Vagina (tissue), 2 donors: ENCODE measurements at regions not wholly inside any gene's neighbourhood (a gene's known extent, or its start where the extent isn't known, plus 50 kb on each side); places are given as distances from the start of the nearest gene placed in this dataset.

Experiments used
- DNase-seq, 2 donors: peaks; one replicate each; pipeline ENCODE4 v3.0.0-alpha.2; 2017; ENCODE audit errors: extremely low spot score in 2 of 2
- H3K27ac ChIP-seq: fragments of 200-600 bp; sonication (generic); one replicate; pipeline ENCODE4 v1.5.1; 2019
- H3K27me3 ChIP-seq: fragments of 200-600 bp; sonication (generic); one replicate; pipeline ENCODE4 v1.5.1; 2019
- H3K36me3 ChIP-seq, 2 donors: fragments of 200-600 bp; sonication (generic); one replicate each; pipeline ENCODE4 v1.5.1; 2017 to 2019
- H3K4me1 ChIP-seq: fragments of 200-600 bp; sonication (generic); one replicate; pipeline ENCODE4 v1.5.1; 2019
- H3K4me3 ChIP-seq, 2 donors: fragments of 200-600 bp; sonication (generic); 1 replicate in 1 of 2; 2 replicates in 1 of 2; pipeline ENCODE4 v1.5.1; 2016 to 2019
- H3K9me3 ChIP-seq: fragments of 200-600 bp; sonication (generic); one replicate; pipeline ENCODE4 v1.5.1; 2019
- POLR2A ChIP-seq, 2 donors: fragments of 450-650 bp; IDR thresholded peaks; one replicate each; pipeline ENCODE4 v1.6.1; 2017; ENCODE audit warnings: antibody characterized with exemption in 2 of 2, mild to moderate bottlenecking in 2 of 2, moderate library complexity in 2 of 2
- POLR2AphosphoS5 ChIP-seq, 2 donors: sonication (generic); formaldehyde crosslinking; IDR thresholded peaks; one replicate each; pipeline ENCODE4 v1.9.0; 2017; ENCODE audit warnings: antibody characterized with exemption in 2 of 2, mild to moderate bottlenecking in 2 of 2, low read depth in 1 of 2; ENCODE audit not compliant: insufficient read depth in 1 of 2
- intact Hi-C: fragments of 100-400 bp; cut with DNase I; formaldehyde crosslinking; loops from one replicate; pipeline ENCODE4 v1.15.1; 2023
- TF ChIP-seq, protein P1 (sequence below), 3 experiments: fragments of 450-650 bp in 2 of 3; fragments of 200-600 bp in 1 of 3; sonication (generic) in 1 of 3; IDR thresholded peaks; one replicate each; pipeline ENCODE4 v1.5.1; 2017 to 2019; ENCODE audit warnings: antibody characterized with exemption in 3 of 3, mild to moderate bottlenecking in 2 of 3, moderate library complexity in 2 of 3

- Histone ChIP-seq H3K36me3 (no peaks in the 10 kb centered on the region), H3K4me3 (no peak overlapping the region), H3K27ac (no peak overlapping the region), H3K9me3 (no peaks in the 10 kb centered on the region), H3K27me3 (no peaks in the 10 kb centered on the region), H3K4me1 (peaks cover 18% of the 10 kb centered on the region)
- intact Hi-C loops, result no loop called here
- TF ChIP-seq, protein P1, sequence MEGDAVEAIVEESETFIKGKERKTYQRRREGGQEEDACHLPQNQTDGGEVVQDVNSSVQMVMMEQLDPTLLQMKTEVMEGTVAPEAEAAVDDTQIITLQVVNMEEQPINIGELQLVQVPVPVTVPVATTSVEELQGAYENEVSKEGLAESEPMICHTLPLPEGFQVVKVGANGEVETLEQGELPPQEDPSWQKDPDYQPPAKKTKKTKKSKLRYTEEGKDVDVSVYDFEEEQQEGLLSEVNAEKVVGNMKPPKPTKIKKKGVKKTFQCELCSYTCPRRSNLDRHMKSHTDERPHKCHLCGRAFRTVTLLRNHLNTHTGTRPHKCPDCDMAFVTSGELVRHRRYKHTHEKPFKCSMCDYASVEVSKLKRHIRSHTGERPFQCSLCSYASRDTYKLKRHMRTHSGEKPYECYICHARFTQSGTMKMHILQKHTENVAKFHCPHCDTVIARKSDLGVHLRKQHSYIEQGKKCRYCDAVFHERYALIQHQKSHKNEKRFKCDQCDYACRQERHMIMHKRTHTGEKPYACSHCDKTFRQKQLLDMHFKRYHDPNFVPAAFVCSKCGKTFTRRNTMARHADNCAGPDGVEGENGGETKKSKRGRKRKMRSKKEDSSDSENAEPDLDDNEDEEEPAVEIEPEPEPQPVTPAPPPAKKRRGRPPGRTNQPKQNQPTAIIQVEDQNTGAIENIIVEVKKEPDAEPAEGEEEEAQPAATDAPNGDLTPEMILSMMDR (IDR thresholded peaks at IDR 0.05), result no peak
- TF ChIP-seq POLR2A (IDR thresholded peaks at IDR 0.05), result no peak
- TF ChIP-seq POLR2AphosphoS5 (IDR thresholded peaks at IDR 0.05; ENCODE audit: insufficient read depth in 1 of 2, low read depth in 1 of 2), result no peak
- no peak for DNase-seq
Measured at GRCh38 chr3:194760494-194761137, 74.9 kb downstream of the FAM43A start.

- H3K27me3 ChIP-seq, result no peaks in the 10 kb centered on the region
- H3K4me3 ChIP-seq, result no peak overlapping the region
- no peak overlapping the region for H3K27ac ChIP-seq
- H3K36me3 ChIP-seq, result no peaks in the 10 kb centered on the region
- no peak for TF ChIP-seq POLR2A (IDR thresholded peaks at IDR 0.05)
- TF ChIP-seq POLR2AphosphoS5 (IDR thresholded peaks at IDR 0.05; ENCODE audit: insufficient read depth in 1 of 2, low read depth in 1 of 2), result peak in 1 of 2 donors; percentile 21
- TF ChIP-seq, protein P1 (IDR thresholded peaks at IDR 0.05), result no peak
- no peaks in the 10 kb centered on the region for H3K9me3 ChIP-seq
- DNase-seq, result no peak
- intact Hi-C loops, result no loop called here
- peaks cover 17% of the 10 kb centered on the region for H3K4me1 ChIP-seq
Measured at GRCh38 chr3:194761384-194761783, 75.7 kb downstream of the FAM43A start.

GRCh38 chr3:194766845-194767244 lies 81.2 kb downstream of the FAM43A start:
- no peaks in the 10 kb centered on the region for H3K36me3 ChIP-seq
- no peak for DNase-seq
- H3K9me3 ChIP-seq, result no peaks in the 10 kb centered on the region
- no peaks in the 10 kb centered on the region for H3K27me3 ChIP-seq
- H3K27ac ChIP-seq, result no peak overlapping the region
- no peak for TF ChIP-seq POLR2AphosphoS5 (IDR thresholded peaks at IDR 0.05; ENCODE audit: insufficient read depth in 1 of 2, low read depth in 1 of 2)
- no peak for TF ChIP-seq POLR2A (IDR thresholded peaks at IDR 0.05)
- TF ChIP-seq, protein P1 (IDR thresholded peaks at IDR 0.05), result no peak
- intact Hi-C loops, result no loop called here
- H3K4me1 ChIP-seq, result peaks cover 17% of the 10 kb centered on the region
- H3K4me3 ChIP-seq, result no peak overlapping the region

- intact Hi-C loops, result no loop called here
- no peak for DNase-seq
- no peak overlapping the region for H3K27ac ChIP-seq
- H3K4me1 ChIP-seq, result peaks cover 24% of the 10 kb centered on the region
- no peaks in the 10 kb centered on the region for H3K9me3 ChIP-seq
- H3K27me3 ChIP-seq, result no peaks in the 10 kb centered on the region
- no peaks in the 10 kb centered on the region for H3K36me3 ChIP-seq
- TF ChIP-seq POLR2AphosphoS5 (IDR thresholded peaks at IDR 0.05; ENCODE audit: insufficient read depth in 1 of 2, low read depth in 1 of 2) (no peak), POLR2A (IDR thresholded peaks at IDR 0.05) (no peak)
- TF ChIP-seq, protein P1 (IDR thresholded peaks at IDR 0.05), result no peak
- H3K4me3 ChIP-seq, result no peak overlapping the region
Measured at GRCh38 chr3:194767446-194768207, 81.9 kb downstream of the FAM43A start.

- intact Hi-C loops, result no loop called here
- Histone ChIP-seq H3K4me3 (no peak overlapping the region), H3K9me3 (no peaks in the 10 kb centered on the region), H3K36me3 (no peaks in the 10 kb centered on the region), H3K27ac (no peak overlapping the region), H3K27me3 (no peaks in the 10 kb centered on the region), H3K4me1 (peaks cover 34% of the 10 kb centered on the region)
- TF ChIP-seq, protein P1 (IDR thresholded peaks at IDR 0.05), result no peak
- no peak for TF ChIP-seq POLR2A (IDR thresholded peaks at IDR 0.05)
- TF ChIP-seq POLR2AphosphoS5 (IDR thresholded peaks at IDR 0.05; ENCODE audit: insufficient read depth in 1 of 2, low read depth in 1 of 2), result no peak
- DNase-seq, result no peak
Measured at GRCh38 chr3:194768586-194768985, 82.9 kb downstream of the FAM43A start.
